K562 (cell line): ENCODE measurements at regions not wholly inside any gene's neighbourhood (a gene's known extent, or its start where the extent isn't known, plus 50 kb on each side); places are given as distances from the start of the nearest gene placed in this dataset.

Source experiments
- ATAC-seq: fragments of 200-7000 bp; cut with Tn5 transposase; 3 replicates; pipeline ENCODE4 v1.9.1; 2020; ENCODE audit warnings: moderate library complexity
- BruUV-seq: library from RNA; stranded (reverse); fragments of 400-500 nt; replicated peaks from 2 replicates; lab custom pipeline; 2021; lab: Mats Ljungman, UMichigan
- CTCF ChIA-PET: fragments of 300-600 bp; formaldehyde crosslinking; extraction: SDS; loops from one replicate; lab custom pipeline; 2021; ENCODE audit warnings: low intra/inter-chr PET ratio; lab: Yijun Ruan, JAX
- POLR2A ChIA-PET: fragments of 300-600, 350-650 bp; sonication (Branson Sonifier 250); formaldehyde crosslinking; extraction: SDS; loops from one replicate; lab custom pipeline; 2021; ENCODE audit warnings: antibody characterized with exemption, inconsistent platforms; lab: Yijun Ruan, JAX
- DNase-seq, 4 experiments: peaks; one replicate each; pipeline versions ENCODE4 v3.0.0 to v3.0.0-alpha.2; 2011 to 2018; ENCODE audit warnings: low spot score in 3 of 4, mixed read lengths in 3 of 4; ENCODE audit errors: extremely low read depth in 1 of 4
- FAIRE-seq: peaks from 2 replicates; lab custom pipeline; 2011; peaks lifted over from hg19 to GRCh38; lab: Jason Lieb, UNC
- H2AFZ ChIP-seq: 2 replicates; pipeline ENCODE4 v1.6.0; 2011; ENCODE audit warnings: low read depth, low read length, control low read depth, inconsistent platforms
- H3K27ac ChIP-seq: fragments of 200-600 bp; 3 replicates; pipeline ENCODE4 v1.8.0; 2011; ENCODE audit warnings: low read depth, mild to moderate bottlenecking, control low read depth, inconsistent platforms, low read length, moderate library complexity, mixed read lengths; ENCODE audit errors: extremely low read depth
- H3K27me3 ChIP-seq, 2 experiments: fragments of 300-600 bp in 1 of 2; 2 replicates in 1 of 2; 3 replicates in 1 of 2; pipeline versions ENCODE4 v1.6.0 to v1.8.0; 2011; ENCODE audit warnings: inconsistent platforms in 2 of 2, low read length in 2 of 2, mild to moderate bottlenecking in 1 of 2, mixed read lengths in 1 of 2, moderate library complexity in 1 of 2; ENCODE audit not compliant: control insufficient read depth in 2 of 2, insufficient read depth in 2 of 2
- H3K36me3 ChIP-seq: fragments of 300-600 bp; 3 replicates; pipeline ENCODE4 v1.8.0; 2011; ENCODE audit warnings: mild to moderate bottlenecking, low read length, inconsistent platforms; ENCODE audit not compliant: control insufficient read depth, insufficient read depth
- H3K4me1 ChIP-seq, 2 experiments: fragments of 200-600 bp in 1 of 2; replicated peaks in 1 of 2; 2 replicates in 1 of 2; 3 replicates in 1 of 2; pipeline versions ENCODE4 v1.5.1 to v1.8.0; 2011; ENCODE audit warnings: inconsistent platforms in 2 of 2, low read length in 2 of 2, mild to moderate bottlenecking in 1 of 2, mixed read lengths in 1 of 2, moderate library complexity in 1 of 2; ENCODE audit not compliant: control insufficient read depth in 2 of 2, insufficient read depth in 2 of 2
- H3K4me2 ChIP-seq: 2 replicates; pipeline ENCODE4 v1.6.1; 2011; ENCODE audit warnings: low read length, control low read depth, inconsistent platforms, mixed read lengths; ENCODE audit not compliant: insufficient read depth
- H3K4me3 ChIP-seq: fragments of 200-600 bp; sonication (generic), shearing (Covaris generic); 2 replicates; pipeline ENCODE4 v1.5.1; 2016; ENCODE audit warnings: control low read depth, inconsistent platforms
- H3K79me2 ChIP-seq: fragments of 200-600 bp; 3 replicates; pipeline ENCODE4 v1.8.0; 2011; ENCODE audit warnings: low read length, inconsistent platforms; ENCODE audit not compliant: control insufficient read depth, insufficient read depth
- H3K9ac ChIP-seq, 2 experiments: 2 replicates each; pipeline versions ENCODE4 v1.6.0 to v1.6.1; 2011; ENCODE audit warnings: low read depth in 2 of 2, low read length in 2 of 2, control low read depth in 1 of 2, inconsistent platforms in 1 of 2, mild to moderate bottlenecking in 1 of 2, mixed read lengths in 1 of 2; ENCODE audit not compliant: insufficient read depth in 1 of 2
- H3K9me1 ChIP-seq: one replicate; pipeline ENCODE4 v1.6.0; 2011; ENCODE audit warnings: inconsistent platforms, mild to moderate bottlenecking, low read length, moderate library complexity; ENCODE audit not compliant: control insufficient read depth, insufficient read depth
- H3K9me3 ChIP-seq: replicated peaks from 2 replicates; pipeline ENCODE4 v1.5.1; 2011; ENCODE audit warnings: low read depth, low read length, inconsistent platforms; ENCODE audit not compliant: control insufficient read depth, insufficient read depth
- H4K20me1 ChIP-seq: replicated peaks from 2 replicates; pipeline ENCODE4 v1.6.1; 2011; ENCODE audit warnings: low read length, inconsistent platforms, mixed read lengths; ENCODE audit not compliant: control insufficient read depth, insufficient read depth
- CBX3 ChIP-seq, 2 experiments: IDR thresholded peaks; 1 replicate in 1 of 2; 2 replicates in 1 of 2; pipeline ENCODE4 v1.6.1; 2012; ENCODE audit warnings: inconsistent platforms in 2 of 2, low read length in 2 of 2, borderline replicate concordance in 1 of 2, control low read depth in 1 of 2
- ETV6 ChIP-seq, 3 experiments: fragments of 150-350 bp in 1 of 3; sonication (generic) in 1 of 3; formaldehyde crosslinking in 1 of 3; IDR thresholded peaks; 2 replicates each; pipeline versions ENCODE4 v1.6.1 to v1.8.0; 2014 to 2022; ENCODE audit warnings: borderline replicate concordance in 2 of 3, low read depth in 2 of 3, antibody characterized with exemption in 1 of 3, low read length in 1 of 3, mild to moderate bottlenecking in 1 of 3, missing genetic modification reagents in 1 of 3
- ZNF12 ChIP-seq: sonication (generic); formaldehyde crosslinking; IDR thresholded peaks from 2 replicates; pipeline ENCODE4 v1.4.0; 2020; ENCODE audit warnings: mild to moderate bottlenecking, missing genetic modification reagents
- ZNF175 ChIP-seq: fragments of 200-800 bp; sonication (Bioruptor generic); IDR thresholded peaks from 2 replicates; pipeline ENCODE4 v1.6.1; 2016; ENCODE audit warnings: low read depth, mild to moderate bottlenecking, missing genetic modification characterization, missing compliant biosample characterization
- ZNF253 ChIP-seq: fragments of 250-450 bp; sonication (Bioruptor Pico); conservative IDR thresholded peaks from 2 replicates; pipeline ENCODE4 v1.6.1; 2021; ENCODE audit warnings: mild to moderate bottlenecking
- in situ Hi-C: fragments of 300-500 bp; cut with MboI; formaldehyde crosslinking; loops from 4 replicates; pipeline ENCODE4 v1.15.0; 2018; ENCODE audit warnings: inconsistent platforms, mixed read lengths
- intact Hi-C: fragments of 100-400 bp; cut with micrococcal nuclease; formaldehyde crosslinking; loops from 2 replicates; pipeline ENCODE4 v1.14.2; 2022
- TF ChIP-seq, protein P1 (sequence below): fragments of 450-650 bp; IDR thresholded peaks from 2 replicates; pipeline ENCODE4 v1.6.1; 2018; ENCODE audit not compliant: partially characterized antibody

DNA sequence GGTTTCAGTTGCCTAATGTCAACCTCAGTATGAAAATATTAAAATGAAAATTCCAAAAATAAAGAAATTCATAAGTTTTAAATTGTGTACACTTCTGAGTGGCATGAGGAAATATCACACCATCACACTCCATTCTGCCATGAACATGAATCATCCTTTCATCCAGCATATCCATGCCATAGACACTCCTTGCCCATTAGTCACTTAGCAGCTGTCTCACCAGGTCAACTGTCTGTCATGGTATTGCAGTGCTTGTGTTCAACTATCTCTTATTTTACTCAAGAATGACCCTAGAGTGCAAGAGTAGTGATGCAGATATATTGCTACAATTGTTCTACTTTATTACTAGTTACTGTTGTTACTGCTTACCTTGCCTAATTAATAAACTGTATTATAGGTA is 712.4 kb downstream of the EPHA7 start:
- no peak overlapping the region for H2AFZ ChIP-seq
- in situ Hi-C loops = no loop called here
- no peaks in the 10 kb centered on the region for H3K9me1 ChIP-seq
- no peak for TF ChIP-seq ETV6 (IDR thresholded peaks at IDR 0.05; ENCODE audit: borderline replicate concordance in 1 of 2, low read depth in 2 of 2, low read length in 1 of 2)
- TF ChIP-seq ETV6 (CRISPR knock-in tag; IDR thresholded peaks at IDR 0.05; ENCODE audit: borderline replicate concordance) = no peak
- TF ChIP-seq CBX3 (IDR thresholded peaks at IDR 0.05; ENCODE audit: borderline replicate concordance in 1 of 2, low read length in 2 of 2) = no peak
- no peak for TF ChIP-seq ZNF12
- TF ChIP-seq, protein P1, sequence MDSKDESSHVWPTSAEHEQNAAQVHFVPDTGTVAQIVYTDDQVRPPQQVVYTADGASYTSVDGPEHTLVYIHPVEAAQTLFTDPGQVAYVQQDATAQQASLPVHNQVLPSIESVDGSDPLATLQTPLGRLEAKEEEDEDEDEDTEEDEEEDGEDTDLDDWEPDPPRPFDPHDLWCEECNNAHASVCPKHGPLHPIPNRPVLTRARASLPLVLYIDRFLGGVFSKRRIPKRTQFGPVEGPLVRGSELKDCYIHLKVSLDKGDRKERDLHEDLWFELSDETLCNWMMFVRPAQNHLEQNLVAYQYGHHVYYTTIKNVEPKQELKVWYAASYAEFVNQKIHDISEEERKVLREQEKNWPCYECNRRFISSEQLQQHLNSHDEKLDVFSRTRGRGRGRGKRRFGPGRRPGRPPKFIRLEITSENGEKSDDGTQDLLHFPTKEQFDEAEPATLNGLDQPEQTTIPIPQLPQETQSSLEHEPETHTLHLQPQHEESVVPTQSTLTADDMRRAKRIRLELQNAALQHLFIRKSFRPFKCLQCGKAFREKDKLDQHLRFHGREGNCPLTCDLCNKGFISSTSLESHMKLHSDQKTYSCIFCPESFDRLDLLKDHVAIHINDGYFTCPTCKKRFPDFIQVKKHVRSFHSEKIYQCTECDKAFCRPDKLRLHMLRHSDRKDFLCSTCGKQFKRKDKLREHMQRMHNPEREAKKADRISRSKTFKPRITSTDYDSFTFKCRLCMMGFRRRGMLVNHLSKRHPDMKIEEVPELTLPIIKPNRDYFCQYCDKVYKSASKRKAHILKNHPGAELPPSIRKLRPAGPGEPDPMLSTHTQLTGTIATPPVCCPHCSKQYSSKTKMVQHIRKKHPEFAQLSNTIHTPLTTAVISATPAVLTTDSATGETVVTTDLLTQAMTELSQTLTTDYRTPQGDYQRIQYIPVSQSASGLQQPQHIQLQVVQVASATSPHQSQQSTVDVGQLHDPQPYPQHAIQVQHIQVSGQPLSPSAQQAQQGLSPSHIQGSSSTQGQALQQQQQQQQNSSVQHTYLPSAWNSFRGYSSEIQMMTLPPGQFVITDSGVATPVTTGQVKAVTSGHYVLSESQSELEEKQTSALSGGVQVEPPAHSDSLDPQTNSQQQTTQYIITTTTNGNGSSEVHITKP = no peak
- no peak for TF ChIP-seq ZNF253 (CRISPR knock-in tag)
- no peak for TF ChIP-seq ZNF175 (CRISPR knock-in tag)
- H4K20me1 ChIP-seq = no peaks in the 10 kb centered on the region
- intact Hi-C loops = no loop called here
- no peaks in the 10 kb centered on the region for H3K79me2 ChIP-seq
- H3K4me2 ChIP-seq = no peak overlapping the region
- ChIA-PET CTCF (no interaction called here), POLR2A (no interaction called here)
- H3K4me3 ChIP-seq = no peak overlapping the region
- no TSS peak for BruUV-seq
- H3K27ac ChIP-seq = no peak overlapping the region
- no peaks in the 10 kb centered on the region for H3K9me3 ChIP-seq
- H3K4me1 ChIP-seq = no peaks in the 10 kb centered on the region
- H3K9ac ChIP-seq = no peak overlapping the region
- ATAC-seq = no peak
- DNase-seq = no peak
- H3K27me3 ChIP-seq = no peaks in the 10 kb centered on the region
- no peak for FAIRE-seq
- H3K36me3 ChIP-seq = no peaks in the 10 kb centered on the region
